Endothelial cell of umbilical vein (primary cell): ENCODE measurements at regions not wholly inside any gene's neighbourhood (a gene's known extent, or its start where the extent isn't known, plus 50 kb on each side); places are given as distances from the start of the nearest gene placed in this dataset.

Experiments
- BruUV-seq: library from RNA; stranded (reverse); fragments of 400-500 nt; replicated peaks from 2 replicates; lab custom pipeline; 2021; lab: Mats Ljungman, UMichigan
- CTCF ChIA-PET: fragments of 300-600, 350-600 bp; sonication (Branson Sonifier 250); formaldehyde crosslinking; loops from one replicate; lab custom pipeline; 2021; ENCODE audit warnings: antibody characterized with exemption, inconsistent platforms; lab: Charles Lee
- POLR2A ChIA-PET: fragments of 300-600, 350-600 bp; sonication (Branson Sonifier 250); formaldehyde crosslinking; loops from one replicate; lab custom pipeline; 2021; ENCODE audit warnings: antibody characterized with exemption, inconsistent platforms; lab: Charles Lee
- DNase-seq: peaks from one replicate; pipeline ENCODE4 v3.0.0-alpha.2; 2011; ENCODE audit warnings: low read depth, low spot score
- FAIRE-seq: peaks from 2 replicates; lab custom pipeline; 2011; peaks lifted over from hg19 to GRCh38; lab: Jason Lieb, UNC
- H2AFZ ChIP-seq: 2 replicates; pipeline ENCODE4 v1.6.0; 2012; ENCODE audit warnings: low read depth, low read length, control low read depth, inconsistent platforms
- H3K27ac ChIP-seq: 2 replicates; pipeline ENCODE4 v1.5.1; 2011; ENCODE audit warnings: low read depth, mild to moderate bottlenecking, control low read depth, low read length, moderate library complexity; ENCODE audit not compliant: insufficient read depth
- H3K27me3 ChIP-seq, 2 experiments: 2 replicates each; pipeline versions ENCODE4 v1.6.0 to v1.6.1; 2011; ENCODE audit warnings: low read length in 2 of 2, mixed read lengths in 1 of 2; ENCODE audit not compliant: control insufficient read depth in 2 of 2, insufficient read depth in 2 of 2
- H3K36me3 ChIP-seq, 2 experiments: 2 replicates in 1 of 2; 3 replicates in 1 of 2; pipeline ENCODE4 v1.5.1; 2011; ENCODE audit warnings: low read length in 2 of 2, mild to moderate bottlenecking in 1 of 2, moderate library complexity in 1 of 2; ENCODE audit not compliant: control insufficient read depth in 2 of 2, insufficient read depth in 2 of 2; ENCODE audit errors: extremely low read depth in 1 of 2
- H3K4me1 ChIP-seq: 3 replicates; pipeline ENCODE4 v1.5.1; 2011; ENCODE audit warnings: mild to moderate bottlenecking, low read length; ENCODE audit not compliant: control insufficient read depth, insufficient read depth; ENCODE audit errors: extremely low read depth
- H3K4me2 ChIP-seq: 2 replicates; pipeline ENCODE4 v1.6.1; 2011; ENCODE audit warnings: low read length, control low read depth, mixed read lengths; ENCODE audit not compliant: insufficient read depth
- H3K4me3 ChIP-seq, 3 experiments: fragments of 200-600 bp in 1 of 3; sonication (generic), shearing (Covaris generic) in 1 of 3; replicated peaks in 1 of 3; 2 replicates each; pipeline ENCODE4 v1.5.1; 2011 to 2016; ENCODE audit warnings: control low read depth in 3 of 3, low read length in 3 of 3, mild to moderate bottlenecking in 2 of 3, inconsistent platforms in 1 of 3, low read depth in 1 of 3, moderate library complexity in 1 of 3; ENCODE audit not compliant: insufficient read depth in 1 of 3
- H3K79me2 ChIP-seq: 2 replicates; pipeline ENCODE4 v1.6.0; 2012; ENCODE audit warnings: low read length, inconsistent platforms; ENCODE audit not compliant: control insufficient read depth, insufficient read depth
- H3K9ac ChIP-seq: replicated peaks from 2 replicates; pipeline ENCODE3; 2011; ENCODE audit warnings: low read length, control low read depth; ENCODE audit not compliant: insufficient read depth; ENCODE audit errors: extremely low read depth
- H3K9me1 ChIP-seq: replicated peaks from 3 replicates; pipeline ENCODE4 v1.6.0; 2011; ENCODE audit warnings: mild to moderate bottlenecking, low read length; ENCODE audit not compliant: control insufficient read depth, insufficient read depth; ENCODE audit errors: extremely low read depth
- H3K9me3 ChIP-seq: replicated peaks from 2 replicates; pipeline ENCODE4 v1.5.1; 2012; ENCODE audit warnings: low read length, inconsistent platforms; ENCODE audit not compliant: control insufficient read depth, insufficient read depth
- H4K20me1 ChIP-seq: replicated peaks from 2 replicates; pipeline ENCODE3; 2011; ENCODE audit warnings: mild to moderate bottlenecking, low read length; ENCODE audit not compliant: control insufficient read depth, insufficient read depth; ENCODE audit errors: extremely low read depth
- EZH2 ChIP-seq: IDR thresholded peaks from 2 replicates; pipeline ENCODE4 v1.6.1; 2012; ENCODE audit warnings: borderline replicate concordance, low read depth, mild to moderate bottlenecking, moderate library complexity, low read length, inconsistent platforms; ENCODE audit not compliant: severe bottlenecking
- FOS ChIP-seq: IDR thresholded peaks from 2 replicates; pipeline ENCODE4 v1.6.1; 2011; ENCODE audit warnings: mild to moderate bottlenecking, low read length, moderate library complexity, borderline replicate concordance; ENCODE audit not compliant: insufficient read depth
- GATA2 ChIP-seq: IDR thresholded peaks from 2 replicates; pipeline ENCODE4 v1.7.0; 2011; ENCODE audit warnings: low read depth, mild to moderate bottlenecking, moderate library complexity, mixed read lengths, low read length; ENCODE audit not compliant: insufficient read length, insufficient read depth
- JUN ChIP-seq: IDR thresholded peaks from 2 replicates; pipeline ENCODE4 v1.6.1; 2011; ENCODE audit warnings: borderline replicate concordance, low read depth; ENCODE audit not compliant: insufficient read length, insufficient read depth
- MYC ChIP-seq: IDR thresholded peaks from one replicate; pipeline ENCODE4 v1.6.1; 2011; ENCODE audit warnings: mild to moderate bottlenecking, low read depth, low read length
- POLR2A ChIP-seq: IDR thresholded peaks from 2 replicates; pipeline ENCODE4 v1.6.1; 2012; ENCODE audit warnings: low read depth, mild to moderate bottlenecking, control low read depth, low read length
- POLR2AphosphoS5 ChIP-seq: IDR thresholded peaks from 2 replicates; pipeline ENCODE4 v1.6.1; 2012; ENCODE audit warnings: low read depth, mild to moderate bottlenecking, control low read depth, low read length, moderate library complexity; ENCODE audit not compliant: insufficient read depth
- dilution Hi-C: fragments of 300-500 bp; cut with MboI; formaldehyde crosslinking; loops from one replicate; pipeline ENCODE4 v1.15.0; 2019; ENCODE audit warnings: low sequenced_read_pairs; ENCODE audit not compliant: extremely low pct_ligation_motif_present
- intact Hi-C: fragments of 100-400 bp; cut with micrococcal nuclease; formaldehyde crosslinking; loops from one replicate; pipeline ENCODE4 v1.10.0; 2022
- TF ChIP-seq, protein P1 (sequence below): IDR thresholded peaks from 2 replicates; pipeline ENCODE4 v1.6.1; 2011; ENCODE audit not compliant: insufficient read depth, insufficient read length
- TF ChIP-seq, protein P2 (sequence below), 2 donors: IDR thresholded peaks; 1 replicate in 1 of 2; 2 replicates in 1 of 2; pipeline ENCODE4 v1.5.1; 2011; ENCODE audit warnings: low read length in 2 of 2, mild to moderate bottlenecking in 2 of 2, moderate library complexity in 2 of 2, control low read depth in 1 of 2, inconsistent platforms in 1 of 2, low read depth in 1 of 2; ENCODE audit not compliant: insufficient read depth in 1 of 2; ENCODE audit errors: extremely low read depth in 1 of 2

DNA sequence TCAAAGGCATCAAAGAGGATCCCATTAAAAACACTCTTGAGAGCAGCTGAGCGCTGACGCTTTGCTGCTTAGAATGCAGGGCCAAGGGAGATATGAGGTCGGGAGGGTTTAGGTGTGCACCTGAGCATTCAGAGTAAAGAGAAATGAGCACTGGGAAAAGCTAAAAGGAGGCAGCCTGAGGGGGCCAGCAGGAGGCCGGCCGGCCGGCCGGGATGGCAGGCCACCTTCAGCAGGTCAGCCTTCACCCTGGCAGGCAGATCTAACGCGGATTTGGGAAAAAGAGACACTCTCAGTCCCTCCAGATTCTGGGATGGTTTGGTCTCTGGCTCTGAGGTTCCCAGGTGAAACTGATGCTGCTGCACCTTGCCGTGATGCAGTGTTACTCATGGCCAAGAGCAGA is 393.5 kb downstream of the TRIML1 start:
- FAIRE-seq = no peak

More for the DNA sequence above, 393.5 kb downstream of the TRIML1 start:
- no peak overlapping the region for H2AFZ ChIP-seq
- dilution Hi-C loops = no loop called here
- no peaks in the 10 kb centered on the region for H3K27me3 ChIP-seq
- no peaks in the 10 kb centered on the region for H3K36me3 ChIP-seq
- H3K4me1 ChIP-seq = no peaks in the 10 kb centered on the region
- H3K4me3 ChIP-seq = no peak overlapping the region
- DNase-seq = no peak
- no peak overlapping the region for H3K4me2 ChIP-seq
- POLR2A ChIA-PET = no interaction called here
- no peak overlapping the region for H3K9ac ChIP-seq
- BruUV-seq = no TSS peak
- no peaks in the 10 kb centered on the region for H3K79me2 ChIP-seq
- H4K20me1 ChIP-seq = no peaks in the 10 kb centered on the region
- TF ChIP-seq POLR2A = no peak
- TF ChIP-seq GATA2 = no peak
- TF ChIP-seq, protein P1, sequence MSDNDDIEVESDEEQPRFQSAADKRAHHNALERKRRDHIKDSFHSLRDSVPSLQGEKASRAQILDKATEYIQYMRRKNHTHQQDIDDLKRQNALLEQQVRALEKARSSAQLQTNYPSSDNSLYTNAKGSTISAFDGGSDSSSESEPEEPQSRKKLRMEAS = no peak
- TF ChIP-seq, protein P2, sequence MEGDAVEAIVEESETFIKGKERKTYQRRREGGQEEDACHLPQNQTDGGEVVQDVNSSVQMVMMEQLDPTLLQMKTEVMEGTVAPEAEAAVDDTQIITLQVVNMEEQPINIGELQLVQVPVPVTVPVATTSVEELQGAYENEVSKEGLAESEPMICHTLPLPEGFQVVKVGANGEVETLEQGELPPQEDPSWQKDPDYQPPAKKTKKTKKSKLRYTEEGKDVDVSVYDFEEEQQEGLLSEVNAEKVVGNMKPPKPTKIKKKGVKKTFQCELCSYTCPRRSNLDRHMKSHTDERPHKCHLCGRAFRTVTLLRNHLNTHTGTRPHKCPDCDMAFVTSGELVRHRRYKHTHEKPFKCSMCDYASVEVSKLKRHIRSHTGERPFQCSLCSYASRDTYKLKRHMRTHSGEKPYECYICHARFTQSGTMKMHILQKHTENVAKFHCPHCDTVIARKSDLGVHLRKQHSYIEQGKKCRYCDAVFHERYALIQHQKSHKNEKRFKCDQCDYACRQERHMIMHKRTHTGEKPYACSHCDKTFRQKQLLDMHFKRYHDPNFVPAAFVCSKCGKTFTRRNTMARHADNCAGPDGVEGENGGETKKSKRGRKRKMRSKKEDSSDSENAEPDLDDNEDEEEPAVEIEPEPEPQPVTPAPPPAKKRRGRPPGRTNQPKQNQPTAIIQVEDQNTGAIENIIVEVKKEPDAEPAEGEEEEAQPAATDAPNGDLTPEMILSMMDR (IDR thresholded peaks at IDR 0.05; ENCODE audit: extremely low read depth in 1 of 2, insufficient read depth in 1 of 2, low read depth in 1 of 2, low read length in 2 of 2) = no peak
- no peak for TF ChIP-seq EZH2
- no peak for TF ChIP-seq MYC
- no peak for TF ChIP-seq FOS
- no peak for TF ChIP-seq JUN
- TF ChIP-seq POLR2AphosphoS5 = no peak
- H3K9me1 ChIP-seq = no peaks in the 10 kb centered on the region
- H3K27ac ChIP-seq = no peak overlapping the region
- CTCF ChIA-PET = no interaction called here
- intact Hi-C loops = no loop called here
- peaks cover 3% of the 10 kb centered on the region for H3K9me3 ChIP-seq
